ENCODE measurements at regions not wholly inside any gene's neighbourhood (a gene's known extent, or its start where the extent isn't known, plus 50 kb on each side); places are given as distances from the start of the nearest gene placed in this dataset.

GRCh38 chr17:14918540-14918939 is 346.6 kb downstream of the PMP22 start:
- H3K9me3 Mint-ChIP-seq: peaks cover 13% of the 10 kb centered on the region
- peak overlapping the region; percentile 34; the same call in 1 of the 2 replicates for H3K27ac Mint-ChIP-seq
- peaks cover 6% of the 10 kb centered on the region for H3K27me3 Mint-ChIP-seq (ENCODE audit: insufficient read depth)
- DNase-seq: peak; percentile 32
- H3K4me1 Mint-ChIP-seq (ENCODE audit: low read depth): peaks cover 14% of the 10 kb centered on the region
- peaks cover 7% of the 10 kb centered on the region; the same call in 1 of the 2 replicates for H3K36me3 Mint-ChIP-seq (ENCODE audit: low read depth)
- peak overlapping the region; percentile 30; the same call in 1 of the 2 replicates for H3K4me3 Mint-ChIP-seq
- no peak for TF ChIP-seq CTCF (IDR thresholded peaks at IDR 0.05)

DNA sequence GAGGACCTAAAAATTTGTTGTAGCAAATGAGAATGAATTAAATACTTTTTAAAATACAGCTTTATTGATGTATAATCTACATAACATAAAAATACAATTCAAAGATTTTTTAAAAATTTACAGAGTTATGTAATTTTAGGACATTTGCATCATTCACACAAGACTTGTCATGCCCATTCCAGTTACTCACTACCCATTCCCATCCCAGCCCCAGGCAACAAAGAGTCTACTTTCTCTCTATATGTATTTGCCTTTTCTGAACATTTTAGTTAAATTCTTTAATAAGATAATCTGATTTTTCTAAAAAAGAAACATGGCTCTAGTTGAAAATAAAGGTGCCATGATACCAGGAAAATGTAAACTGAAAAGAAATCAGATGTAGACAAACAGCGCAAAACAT is 354.2 kb downstream of the PMP22 start:
- peaks cover 10% of the 10 kb centered on the region for H3K9me3 Mint-ChIP-seq
- peaks cover 6% of the 10 kb centered on the region for H3K27me3 Mint-ChIP-seq (ENCODE audit: insufficient read depth)
- TF ChIP-seq CTCF (IDR thresholded peaks at IDR 0.05): no peak
- no peaks in the 10 kb centered on the region for H3K4me1 Mint-ChIP-seq (ENCODE audit: low read depth)
- no peak overlapping the region for H3K27ac Mint-ChIP-seq
- H3K4me3 Mint-ChIP-seq: no peak overlapping the region
- DNase-seq: no peak
- H3K36me3 Mint-ChIP-seq (ENCODE audit: low read depth): peaks cover 5% of the 10 kb centered on the region

- Mint-ChIP-seq H3K27me3 (ENCODE audit: insufficient read depth) (no peaks in the 10 kb centered on the region), H3K4me3 (peak overlapping the region; percentile 44; the same call in 1 of the 2 replicates), H3K4me1 (ENCODE audit: low read depth) (peaks cover 22% of the 10 kb centered on the region), H3K36me3 (ENCODE audit: low read depth) (no peaks in the 10 kb centered on the region), H3K27ac (peak overlapping the region; percentile 57; the same call in 1 of the 2 replicates), H3K9me3 (no peaks in the 10 kb centered on the region)
- DNase-seq: no peak
- TF ChIP-seq CTCF (IDR thresholded peaks at IDR 0.05): no peak
Observed at GRCh38 chr17:14904386-14904785, 360.7 kb downstream of the PMP22 start.

DNA sequence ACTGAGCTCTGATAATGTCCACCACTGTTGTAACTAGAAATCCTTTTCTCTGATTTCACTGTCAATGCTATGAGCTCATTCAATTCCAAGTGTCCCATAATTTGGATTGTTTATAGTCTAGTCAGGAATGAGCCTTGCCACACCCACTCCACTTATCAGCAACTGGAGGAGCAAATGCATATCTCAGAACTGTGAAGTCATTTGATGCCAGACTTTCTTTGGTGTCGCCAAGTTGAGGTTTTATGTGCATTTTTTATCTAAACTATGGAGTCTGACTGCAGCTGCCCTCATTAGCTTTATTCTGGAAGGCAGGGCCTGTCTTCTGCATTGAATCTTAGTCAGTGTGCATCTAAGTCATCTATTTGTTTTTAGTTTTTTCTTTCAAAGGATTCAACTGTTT is 361.3 kb downstream of the PMP22 start:
- peak; percentile 6 for DNase-seq
- Mint-ChIP-seq H3K9me3 (no peaks in the 10 kb centered on the region), H3K36me3 (ENCODE audit: low read depth) (no peaks in the 10 kb centered on the region), H3K27me3 (ENCODE audit: insufficient read depth) (no peaks in the 10 kb centered on the region), H3K4me1 (ENCODE audit: low read depth) (peaks cover 22% of the 10 kb centered on the region), H3K4me3 (peak overlapping the region; percentile 44; the same call in 1 of the 2 replicates), H3K27ac (peak overlapping the region; percentile 57; the same call in 1 of the 2 replicates)
- no peak for TF ChIP-seq CTCF (IDR thresholded peaks at IDR 0.05)

- H3K4me1 Mint-ChIP-seq (ENCODE audit: low read depth): peaks cover 22% of the 10 kb centered on the region
- no peak for TF ChIP-seq CTCF (IDR thresholded peaks at IDR 0.05)
- H3K27me3 Mint-ChIP-seq (ENCODE audit: insufficient read depth): no peaks in the 10 kb centered on the region
- peaks cover 6% of the 10 kb centered on the region for H3K36me3 Mint-ChIP-seq (ENCODE audit: low read depth)
- peak overlapping the region; percentile 7; the same call in 1 of the 2 replicates for H3K27ac Mint-ChIP-seq
- no peak overlapping the region for H3K4me3 Mint-ChIP-seq
- DNase-seq: no peak
- peaks cover 7% of the 10 kb centered on the region for H3K9me3 Mint-ChIP-seq
Observed at GRCh38 chr17:14902803-14903202, 362.3 kb downstream of the PMP22 start.

- Mint-ChIP-seq H3K9me3 (peaks cover 10% of the 10 kb centered on the region), H3K27ac (no peak overlapping the region), H3K4me3 (no peak overlapping the region), H3K4me1 (ENCODE audit: low read depth) (peaks cover 22% of the 10 kb centered on the region), H3K36me3 (ENCODE audit: low read depth) (peaks cover 6% of the 10 kb centered on the region), H3K27me3 (ENCODE audit: insufficient read depth) (no peaks in the 10 kb centered on the region)
- DNase-seq: no peak
- TF ChIP-seq CTCF (IDR thresholded peaks at IDR 0.05): no peak
Observed at GRCh38 chr17:14902297-14902696, 362.8 kb downstream of the PMP22 start.
